Upper lobe of left lung (tissue), 6 donors: ENCODE measurements at regions not wholly inside any gene's neighbourhood (a gene's known extent, or its start where the extent isn't known, plus 50 kb on each side); places are given as distances from the start of the nearest gene placed in this dataset.

Source experiments
- ATAC-seq, 2 donors: fragments of 200-7000 bp; cut with Tn5 transposase; one replicate each; pipeline ENCODE4 v1.9.1; 2022; ENCODE audit warnings: mild to moderate bottlenecking in 2 of 2, moderate library complexity in 2 of 2; ENCODE audit not compliant: low FRiP score in 2 of 2
- DNase-seq, 2 donors: peaks; one replicate each; pipeline ENCODE4 v3.0.0-alpha.2; 2019 to 2020
- H3K27ac ChIP-seq, 4 donors: fragments of 200-600 bp; sonication (generic); one replicate each; pipeline ENCODE4 v1.5.1; 2016 to 2019
- H3K27me3 ChIP-seq, 4 donors: fragments of 200-600 bp; sonication (generic); one replicate each; pipeline ENCODE4 v1.5.1; 2017 to 2019
- H3K36me3 ChIP-seq, 4 donors: fragments of 200-600 bp; sonication (generic); one replicate each; pipeline ENCODE4 v1.5.1; 2016 to 2019
- H3K4me1 ChIP-seq, 4 donors: fragments of 200-600 bp; sonication (generic); one replicate each; pipeline ENCODE4 v1.5.1; 2018 to 2019
- H3K4me3 ChIP-seq, 4 donors: fragments of 200-600 bp; sonication (generic); one replicate each; pipeline ENCODE4 v1.5.1; 2017 to 2019; ENCODE audit warnings: mild to moderate bottlenecking in 2 of 4, moderate library complexity in 1 of 4
- H3K9me3 ChIP-seq, 4 donors: fragments of 200-600 bp; sonication (generic); one replicate each; pipeline ENCODE4 v1.5.1; 2018 to 2019
- EP300 ChIP-seq, 4 donors: sonication (generic); formaldehyde crosslinking; IDR thresholded peaks; one replicate each; pipeline ENCODE4 v1.5.1; 2017; ENCODE audit warnings: antibody characterized with exemption in 4 of 4, control low read depth in 2 of 4
- POLR2A ChIP-seq, 4 donors: fragments of 450-650 bp; IDR thresholded peaks; one replicate each; pipeline ENCODE4 v1.5.1; 2016 to 2017; ENCODE audit warnings: antibody characterized with exemption in 4 of 4, mild to moderate bottlenecking in 2 of 4
- POLR2AphosphoS5 ChIP-seq, 2 donors: sonication (generic); formaldehyde crosslinking; IDR thresholded peaks; one replicate each; pipeline ENCODE4 v1.5.1; 2017; ENCODE audit warnings: antibody characterized with exemption in 2 of 2
- WGBS, 2 donors: methylation state at CpG; one replicate each; pipeline ENCODE4 v1.1.5; 2017 to 2018; 5-methylcytosine and 5-hydroxymethylcytosine counted together
- TF ChIP-seq, protein P1 (sequence below), 6 experiments: fragments of 450-650 bp in 4 of 6; fragments of 200-600 bp in 2 of 6; sonication (generic) in 2 of 6; IDR thresholded peaks; one replicate each; pipeline ENCODE4 v1.5.1; 2016 to 2019; ENCODE audit warnings: antibody characterized with exemption in 6 of 6
- donor health status: DM: no; HTN: no; CAD: no; lungs with moderate emphysema.
- donor health status: DM: no; HTN: yes; CAD: no; lungs with severe emphysema.

DNA sequence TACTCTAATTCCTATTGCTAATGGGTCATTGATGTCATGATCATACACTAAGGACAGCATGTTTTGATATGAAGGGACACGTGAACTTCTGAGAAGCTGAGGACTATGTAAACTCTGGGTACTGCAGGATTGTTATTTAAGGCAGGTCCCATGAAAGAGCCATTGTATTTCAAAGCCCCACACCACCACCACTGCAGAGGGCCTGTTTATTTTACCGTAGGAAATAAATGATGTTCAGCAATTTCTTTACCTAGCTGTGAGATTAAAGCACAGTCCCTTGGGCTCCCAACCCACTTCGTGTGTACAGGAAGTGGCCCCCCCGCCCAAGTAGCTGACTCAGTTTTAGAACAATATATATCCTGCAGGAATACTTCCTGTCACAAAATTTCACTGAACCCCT, 89.8 kb upstream of the ACSL4 start:
- TF ChIP-seq POLR2A (IDR thresholded peaks at IDR 0.05) (no peak), POLR2AphosphoS5 (IDR thresholded peaks at IDR 0.05) (no peak), EP300 (IDR thresholded peaks at IDR 0.05) (no peak)
- TF ChIP-seq, protein P1, sequence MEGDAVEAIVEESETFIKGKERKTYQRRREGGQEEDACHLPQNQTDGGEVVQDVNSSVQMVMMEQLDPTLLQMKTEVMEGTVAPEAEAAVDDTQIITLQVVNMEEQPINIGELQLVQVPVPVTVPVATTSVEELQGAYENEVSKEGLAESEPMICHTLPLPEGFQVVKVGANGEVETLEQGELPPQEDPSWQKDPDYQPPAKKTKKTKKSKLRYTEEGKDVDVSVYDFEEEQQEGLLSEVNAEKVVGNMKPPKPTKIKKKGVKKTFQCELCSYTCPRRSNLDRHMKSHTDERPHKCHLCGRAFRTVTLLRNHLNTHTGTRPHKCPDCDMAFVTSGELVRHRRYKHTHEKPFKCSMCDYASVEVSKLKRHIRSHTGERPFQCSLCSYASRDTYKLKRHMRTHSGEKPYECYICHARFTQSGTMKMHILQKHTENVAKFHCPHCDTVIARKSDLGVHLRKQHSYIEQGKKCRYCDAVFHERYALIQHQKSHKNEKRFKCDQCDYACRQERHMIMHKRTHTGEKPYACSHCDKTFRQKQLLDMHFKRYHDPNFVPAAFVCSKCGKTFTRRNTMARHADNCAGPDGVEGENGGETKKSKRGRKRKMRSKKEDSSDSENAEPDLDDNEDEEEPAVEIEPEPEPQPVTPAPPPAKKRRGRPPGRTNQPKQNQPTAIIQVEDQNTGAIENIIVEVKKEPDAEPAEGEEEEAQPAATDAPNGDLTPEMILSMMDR (IDR thresholded peaks at IDR 0.05), result no peak
- Histone ChIP-seq H3K27me3 (no peaks in the 10 kb centered on the region), H3K9me3 (no peaks in the 10 kb centered on the region), H3K27ac (no peak overlapping the region), H3K4me1 (no peaks in the 10 kb centered on the region), H3K36me3 (no peaks in the 10 kb centered on the region), H3K4me3 (no peak overlapping the region)
- no peak for ATAC-seq
- no peak for DNase-seq
- 43 to 80% methylated on average over 1 to 4 of the region's 4 CpGs for WGBS, 2 donors

DNA sequence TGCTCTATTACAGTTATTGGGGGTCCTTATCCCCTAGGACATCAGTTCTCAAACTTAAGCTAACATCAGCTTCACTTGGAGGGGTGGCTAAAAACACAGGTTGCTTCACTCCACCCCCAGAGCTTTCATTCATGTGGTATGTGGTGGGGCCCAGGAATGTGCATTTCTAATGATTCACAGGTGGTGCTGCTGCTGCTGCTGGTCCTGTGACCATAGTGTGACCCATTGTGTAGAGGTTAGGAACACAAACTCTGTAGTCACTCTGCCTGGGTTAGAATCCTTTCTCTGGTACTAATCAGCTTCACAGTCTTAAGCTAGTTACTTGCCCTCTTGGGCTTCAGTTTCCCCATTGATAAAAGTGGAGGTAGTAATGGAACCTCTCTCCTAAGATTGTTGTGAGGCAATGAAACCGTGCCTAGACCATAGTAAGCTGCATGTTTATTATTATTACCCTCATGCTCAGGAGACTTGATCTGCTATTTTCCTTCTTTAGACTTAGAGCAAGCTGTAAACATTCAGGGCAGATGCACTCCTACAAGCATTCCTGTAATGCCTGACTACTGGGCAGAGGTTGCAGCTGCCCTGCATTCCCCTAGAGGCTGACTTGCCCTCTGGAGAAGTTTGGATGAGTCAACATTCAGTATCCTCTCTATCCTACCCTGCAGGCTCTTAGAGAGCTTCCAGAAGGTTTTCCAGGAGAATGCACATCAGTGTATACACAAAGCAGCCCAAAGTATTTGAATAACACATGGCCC, 94.1 kb upstream of the ACSL4 start:
- Histone ChIP-seq H3K4me1 (no peaks in the 10 kb centered on the region), H3K36me3 (no peaks in the 10 kb centered on the region), H3K27ac (no peak overlapping the region), H3K4me3 (no peak overlapping the region), H3K27me3 (no peaks in the 10 kb centered on the region), H3K9me3 (no peaks in the 10 kb centered on the region)
- 74 to 78% methylated on average over 1 of the region's 1 CpG for WGBS, 2 donors
- DNase-seq (no peak), ATAC-seq (no peak)
- TF ChIP-seq EP300 (IDR thresholded peaks at IDR 0.05), result no peak
- TF ChIP-seq, protein P1 (IDR thresholded peaks at IDR 0.05), result no peak
- no peak for TF ChIP-seq POLR2AphosphoS5 (IDR thresholded peaks at IDR 0.05)
- no peak for TF ChIP-seq POLR2A (IDR thresholded peaks at IDR 0.05)

DNA sequence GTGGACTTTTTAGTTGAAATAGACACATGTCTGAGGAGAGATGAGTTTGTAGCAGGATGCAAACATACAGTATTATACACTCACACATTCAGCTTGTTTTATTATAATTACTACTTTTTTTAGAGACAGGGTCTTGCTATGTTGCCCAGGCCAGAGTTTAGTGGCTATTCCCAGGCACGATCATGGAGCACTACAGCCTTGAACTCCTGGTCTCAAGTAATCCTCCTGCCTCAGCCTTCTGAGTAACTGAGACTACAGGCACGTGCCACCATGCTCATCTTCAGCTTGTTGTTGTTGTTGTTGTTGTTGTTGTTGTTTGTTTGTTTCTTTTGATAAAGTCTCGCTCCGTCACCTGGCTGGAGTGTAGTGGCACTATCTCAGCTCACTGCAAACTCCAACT, 94.7 kb upstream of the ACSL4 start:
- ATAC-seq, result no peak
- 80 to 97% methylated on average over 4 of the region's 4 CpGs for WGBS, 2 donors
- Histone ChIP-seq H3K27me3 (no peaks in the 10 kb centered on the region), H3K9me3 (no peaks in the 10 kb centered on the region), H3K27ac (no peak overlapping the region), H3K36me3 (no peaks in the 10 kb centered on the region), H3K4me1 (no peaks in the 10 kb centered on the region), H3K4me3 (no peak overlapping the region)
- DNase-seq, result no peak
- TF ChIP-seq POLR2AphosphoS5 (IDR thresholded peaks at IDR 0.05) (no peak), EP300 (IDR thresholded peaks at IDR 0.05) (no peak), POLR2A (IDR thresholded peaks at IDR 0.05) (no peak)
- TF ChIP-seq, protein P1 (IDR thresholded peaks at IDR 0.05), result no peak

GRCh38 chrX:109830157-109830703, 97.2 kb upstream of the ACSL4 start:
- no peak overlapping the region for H3K4me3 ChIP-seq
- WGBS, 2 donors, result 70 to 89% methylated on average over 3 of the region's 3 CpGs
- no peak for ATAC-seq
- TF ChIP-seq POLR2AphosphoS5 (IDR thresholded peaks at IDR 0.05) (no peak), EP300 (IDR thresholded peaks at IDR 0.05) (no peak), POLR2A (IDR thresholded peaks at IDR 0.05) (no peak)
- TF ChIP-seq, protein P1 (IDR thresholded peaks at IDR 0.05), result no peak
- no peaks in the 10 kb centered on the region for H3K36me3 ChIP-seq
- no peaks in the 10 kb centered on the region for H3K4me1 ChIP-seq
- peak overlapping the region in 1 of 4 donors; percentile 15 for H3K27ac ChIP-seq
- DNase-seq, result no peak
- H3K27me3 ChIP-seq, result no peaks in the 10 kb centered on the region
- H3K9me3 ChIP-seq, result no peaks in the 10 kb centered on the region
